ENCODE measurements at regions not wholly inside any gene's neighbourhood (a gene's known extent, or its start where the extent isn't known, plus 50 kb on each side); places are given as distances from the start of the nearest gene placed in this dataset.
A peak's percentile ranks its signal among the peaks of the same experiment; 100 is the strongest.

DNA sequence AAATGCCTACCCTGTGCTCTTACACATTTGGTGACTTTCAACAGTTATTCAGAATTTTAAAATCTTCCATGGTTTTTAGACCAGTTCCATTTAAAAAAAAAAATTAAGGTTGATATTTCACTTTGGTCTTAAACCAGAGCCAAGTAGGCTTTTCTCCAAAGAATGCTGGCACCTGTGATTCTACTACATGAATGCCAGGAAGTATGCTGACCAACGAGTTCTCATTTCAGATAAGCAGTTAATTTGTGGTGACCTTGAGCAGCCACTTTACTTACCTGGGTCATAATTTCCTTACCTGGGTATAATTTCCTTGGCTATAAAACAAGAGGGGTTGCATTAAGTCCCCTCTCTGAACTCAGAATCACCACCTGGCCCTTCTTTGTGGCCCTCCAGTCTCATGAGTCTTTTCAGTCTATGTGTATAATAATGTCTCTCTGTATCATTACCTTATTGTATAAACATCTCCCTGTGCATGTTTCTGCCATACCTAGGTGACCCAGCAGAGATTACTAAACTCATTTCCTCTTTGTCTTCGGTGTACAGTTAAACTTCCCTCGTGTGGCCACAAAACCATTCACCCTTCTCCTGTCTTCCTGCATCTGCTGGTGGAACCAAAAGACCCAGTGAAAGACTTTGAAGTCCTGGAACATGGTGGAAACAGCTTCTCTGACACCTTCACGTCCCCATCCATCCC, 139.1 kb upstream of the DPT start:
- no peak for DNase-seq (ENCODE audit: low read depth in 2 of 2)

DNA sequence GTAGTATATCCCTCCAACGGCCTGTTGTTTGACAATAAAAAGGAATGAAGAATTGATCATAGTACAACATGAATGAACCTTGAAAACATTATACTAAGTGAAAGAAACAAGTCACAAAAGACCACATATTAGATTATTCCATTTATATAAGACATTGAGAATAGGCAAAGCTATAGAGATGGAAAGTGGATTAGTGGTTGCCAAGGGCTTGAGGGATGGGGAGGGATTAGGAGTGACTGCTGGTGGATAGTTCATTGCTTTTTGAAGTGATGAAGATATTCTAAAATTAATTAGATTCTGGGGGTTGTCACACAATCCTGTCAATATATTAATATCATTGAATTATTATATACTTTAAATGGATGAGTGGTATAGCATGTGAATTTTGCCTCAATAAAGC, 142.5 kb upstream of the DPT start:
- no peak for DNase-seq (ENCODE audit: low read depth in 2 of 2)

DNA sequence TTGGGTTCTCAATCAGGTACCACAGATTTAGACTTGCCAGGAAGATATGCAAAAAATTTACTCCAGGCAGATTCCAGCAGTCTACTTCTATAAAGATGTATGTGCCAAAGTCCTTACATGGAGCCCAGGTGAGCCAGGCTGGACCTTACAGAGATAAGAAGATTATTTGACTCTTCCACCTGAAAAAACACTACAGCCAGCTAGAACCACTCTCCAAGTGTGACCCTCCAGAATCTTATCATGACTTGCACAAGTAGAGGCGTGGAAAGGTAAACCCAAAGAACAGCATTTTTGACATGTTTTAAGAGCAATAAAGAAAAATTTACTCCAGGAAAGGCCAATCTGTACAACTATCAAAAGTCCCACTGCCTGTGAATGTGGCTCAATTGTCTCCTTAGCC, 146.8 kb upstream of the DPT start:
- no peak for DNase-seq (ENCODE audit: low read depth in 2 of 2)

DNA sequence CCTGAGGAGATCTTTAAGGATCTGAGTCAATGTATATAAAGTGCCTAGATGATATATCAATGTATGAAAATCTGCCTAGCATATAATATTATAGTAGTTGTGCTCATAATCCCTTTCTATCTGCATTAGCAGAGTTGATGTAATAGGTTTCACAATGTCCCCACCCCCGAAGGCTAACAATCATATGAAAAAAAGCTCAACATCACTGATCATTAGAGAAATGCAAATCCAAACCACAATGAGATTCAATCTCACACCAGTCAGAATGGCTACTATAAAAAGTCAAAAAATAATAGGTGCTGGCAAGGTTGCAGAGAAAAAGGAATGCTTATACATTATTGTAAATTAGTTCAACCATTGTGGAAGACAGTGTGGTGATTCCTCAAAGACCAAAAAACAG, 147.8 kb upstream of the DPT start:
- DNase-seq (ENCODE audit: low read depth in 2 of 2), result no peak

DNA sequence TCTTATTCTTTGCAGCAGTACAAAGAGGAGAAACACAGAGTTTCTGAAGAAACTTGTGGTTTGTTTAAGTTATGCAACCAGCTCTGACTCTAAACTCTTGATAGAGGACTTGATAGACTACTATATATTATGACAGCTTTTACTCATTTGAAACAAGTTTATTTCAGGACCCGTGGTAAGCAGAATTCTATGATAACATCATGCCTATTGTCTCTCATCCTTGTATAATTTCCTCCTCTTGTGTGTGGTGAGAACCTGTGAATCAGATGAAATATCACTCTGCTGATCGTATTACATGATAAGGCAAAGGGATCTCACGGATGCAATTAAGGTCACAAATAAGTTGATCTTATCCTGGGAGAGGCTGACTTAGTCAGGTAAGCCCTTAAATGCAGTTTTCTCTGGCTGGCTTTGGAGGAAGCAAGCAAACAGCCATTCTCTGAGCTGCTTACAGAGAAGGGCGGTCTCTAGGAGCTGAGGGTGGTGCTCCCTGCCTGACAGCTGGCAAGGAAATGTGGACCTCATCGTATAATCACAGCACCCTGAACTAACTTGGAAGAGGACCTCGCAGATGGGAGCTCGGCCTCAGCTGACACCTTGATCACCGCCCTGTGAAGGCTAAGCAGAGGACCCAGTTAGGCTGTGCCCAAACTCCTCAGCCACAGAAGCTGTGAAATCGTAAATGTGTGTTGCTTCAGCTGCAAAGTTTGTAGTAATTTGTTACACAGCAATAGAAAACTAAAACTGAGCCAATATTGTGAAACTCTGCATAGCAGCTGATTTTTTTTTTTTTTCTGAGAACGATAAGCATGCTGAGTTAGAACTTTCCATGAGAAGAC, 151.1 kb upstream of the DPT start:
- DNase-seq (ENCODE audit: low read depth in 2 of 2), result peak in 1 of 2 donors; percentile 36

DNA sequence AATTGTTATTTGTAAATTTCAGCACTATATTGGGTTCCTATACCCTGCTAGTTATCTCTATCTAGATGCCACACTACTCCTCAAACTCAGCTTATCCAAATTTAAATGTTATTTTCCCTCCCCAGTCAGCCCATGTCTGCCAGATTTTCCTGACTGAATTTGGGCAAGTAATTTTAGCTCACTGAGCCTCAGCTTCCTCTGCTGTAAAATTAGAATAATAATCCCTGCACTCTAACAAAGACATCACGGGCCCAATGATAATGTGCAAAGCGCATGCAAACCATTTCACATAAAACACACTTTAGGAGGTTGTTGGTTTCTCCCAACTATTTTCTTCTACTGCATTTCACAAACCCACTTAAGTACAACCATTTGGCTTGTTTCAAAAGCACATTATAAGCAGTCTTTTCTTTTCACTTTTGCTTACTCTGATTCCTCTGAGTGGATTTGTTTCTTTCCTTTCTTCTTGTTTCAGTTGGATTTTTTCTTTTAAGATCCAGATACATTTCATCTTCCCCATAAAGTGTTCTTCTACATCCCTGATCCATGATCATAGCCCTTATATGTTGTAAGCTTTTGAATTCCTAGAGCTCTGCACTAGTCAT, 152.8 kb upstream of the DPT start:
- DNase-seq (ENCODE audit: low read depth in 2 of 2), result no peak

DNA sequence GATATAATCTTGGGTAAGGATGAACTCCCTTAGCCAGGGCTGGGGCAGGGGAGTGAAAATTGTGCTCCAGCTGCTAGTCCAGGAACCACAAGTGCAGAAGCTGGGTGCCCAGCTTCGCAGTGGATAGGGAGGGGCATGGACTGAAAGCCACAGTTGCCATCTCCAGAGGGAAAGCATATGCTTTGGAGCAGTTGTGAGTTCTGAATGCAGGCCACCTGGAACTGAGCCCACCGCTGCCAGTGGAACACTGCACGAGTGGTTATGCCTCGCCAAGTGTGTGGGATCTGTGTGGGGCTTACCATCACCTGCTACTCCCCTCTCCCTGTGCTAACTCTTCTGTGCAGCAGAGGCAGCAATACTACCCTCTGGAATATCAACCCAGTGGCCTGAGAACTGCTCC, 158.4 kb upstream of the DPT start:
- DNase-seq (ENCODE audit: low read depth in 2 of 2), result no peak

DNA sequence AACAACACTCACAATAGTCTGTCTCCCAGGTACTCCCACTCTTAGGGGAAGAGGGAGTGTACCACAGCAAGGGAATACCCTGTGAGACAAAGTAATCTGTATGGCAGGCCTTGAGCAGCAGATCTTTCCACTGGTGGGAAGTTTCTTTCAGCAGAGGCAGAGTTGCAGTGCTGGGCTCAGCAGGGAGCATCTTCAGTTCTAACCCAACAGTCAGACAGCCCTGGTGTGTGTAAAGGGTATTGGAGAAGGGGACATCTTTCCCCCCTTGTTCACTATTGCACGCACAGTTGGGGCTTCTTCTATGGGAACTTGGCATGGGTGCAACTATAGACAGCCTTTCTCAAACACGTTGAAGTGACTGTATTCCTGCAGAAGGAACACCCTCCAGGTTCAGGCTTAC, 159.4 kb upstream of the DPT start:
- no peak for DNase-seq (ENCODE audit: low read depth in 2 of 2)

DNA sequence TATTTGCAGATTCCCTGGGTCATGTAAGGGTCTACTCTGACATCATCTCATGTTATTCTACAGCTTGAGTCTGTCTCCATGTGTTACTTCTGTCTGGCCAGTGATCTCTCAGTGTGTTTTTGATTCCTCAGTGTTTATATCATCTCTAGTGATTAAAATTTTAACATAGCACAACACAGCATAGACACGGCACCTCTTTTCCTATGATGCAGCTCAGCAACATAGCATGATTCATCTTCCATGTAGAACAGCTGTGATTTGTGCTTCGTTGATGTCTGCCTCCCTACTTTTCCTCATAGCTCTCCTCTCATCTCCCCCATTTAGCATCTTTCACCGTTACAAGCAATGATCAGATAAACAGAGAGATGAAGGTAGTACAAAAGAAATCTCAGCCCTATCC, 163.9 kb upstream of the DPT start:
- DNase-seq (ENCODE audit: low read depth in 2 of 2), result no peak

DNA sequence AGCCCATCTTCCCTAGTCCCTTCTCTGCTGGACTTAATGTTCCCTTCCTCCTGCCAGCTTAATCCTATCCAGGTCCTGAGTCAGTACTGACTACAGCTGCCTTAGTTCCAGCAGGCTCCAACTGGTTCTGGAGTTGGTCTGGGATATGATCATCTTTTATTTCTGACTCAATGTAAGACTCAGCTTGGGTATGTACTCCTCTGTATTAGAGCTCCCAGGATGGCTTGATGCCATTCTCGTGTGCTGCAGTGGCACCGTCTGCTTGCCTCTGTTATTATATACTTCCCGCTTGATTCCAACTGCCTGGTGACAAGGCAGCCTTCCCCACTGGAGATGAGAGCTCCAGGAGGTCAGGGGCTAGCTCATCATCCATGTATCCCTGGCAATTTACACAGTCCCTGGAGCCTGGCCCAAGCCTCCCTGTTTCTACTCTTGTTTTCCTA, 164.4 kb upstream of the DPT start:
- no peak for DNase-seq (ENCODE audit: low read depth in 2 of 2)

DNA sequence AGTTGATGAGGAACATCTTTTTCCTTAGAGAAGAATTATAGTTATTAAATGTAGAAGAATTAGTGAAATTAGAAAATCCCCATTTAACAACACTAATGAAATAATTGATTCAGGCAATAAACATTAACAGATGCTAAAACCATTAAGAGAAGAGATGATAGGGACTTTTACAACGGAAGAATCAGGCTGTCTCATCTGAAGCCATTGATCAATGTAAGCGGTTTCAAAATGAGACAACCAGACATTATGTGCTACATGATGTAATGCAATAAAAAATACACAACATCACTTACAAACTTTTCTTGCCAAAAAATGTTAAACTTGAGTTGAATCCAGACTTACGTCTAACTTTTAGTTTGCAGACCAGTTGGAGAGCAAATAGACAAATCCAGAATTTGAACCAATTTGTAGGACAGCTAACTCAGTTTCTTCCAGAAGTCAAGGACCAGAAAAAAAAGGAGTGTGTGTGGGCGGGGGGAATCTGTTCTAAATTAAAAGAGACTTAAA, 165.4 kb upstream of the DPT start:
- no peak for DNase-seq (ENCODE audit: low read depth in 2 of 2)

DNA sequence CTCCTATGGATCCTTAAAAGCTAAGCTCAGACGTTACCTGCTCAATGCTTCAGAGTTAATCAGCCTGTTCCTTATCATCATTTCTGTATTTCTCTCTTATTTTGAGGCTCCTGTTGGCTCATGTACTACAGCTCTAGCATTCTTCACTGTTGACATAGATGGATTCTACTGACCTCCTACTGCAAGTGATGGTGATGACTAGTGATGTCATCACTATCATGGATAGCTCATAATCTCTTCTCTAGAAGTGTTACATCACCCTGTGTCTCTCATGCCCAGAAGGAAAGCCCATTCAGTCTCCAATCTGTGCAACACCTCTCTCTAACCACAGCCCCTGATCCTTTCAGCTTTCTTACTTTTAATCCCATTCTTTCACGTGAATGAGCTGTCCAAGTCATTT, 168.2 kb upstream of the DPT start:
- no peak for DNase-seq (ENCODE audit: low read depth in 2 of 2)

DNA sequence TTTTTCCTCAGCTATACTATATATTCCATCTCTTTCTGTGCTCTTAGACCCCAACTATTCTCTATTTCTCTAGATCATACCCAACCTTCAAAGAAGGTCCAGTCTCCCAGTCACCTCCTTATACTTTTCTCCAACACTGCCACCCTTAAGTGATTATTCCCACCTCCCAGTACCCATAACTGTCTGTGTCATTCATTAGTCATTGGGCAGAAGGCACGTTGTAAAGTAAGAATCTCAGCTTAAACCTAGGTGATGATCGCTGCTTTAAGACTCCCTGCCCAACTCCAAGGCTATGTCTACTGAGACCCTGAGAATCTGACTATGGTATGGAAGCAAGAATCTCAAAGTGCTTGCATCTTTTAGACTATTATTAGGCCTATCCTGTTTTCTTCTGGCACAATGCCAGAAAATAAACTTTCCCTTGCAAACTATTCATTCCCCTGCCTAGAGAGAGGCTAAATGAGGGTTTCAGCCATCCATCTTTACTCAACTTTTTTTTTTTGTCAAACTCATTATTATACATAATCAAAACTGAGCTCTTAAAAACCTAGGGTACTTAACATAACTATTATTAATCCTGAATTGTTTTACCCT, 174.3 kb upstream of the DPT start:
- DNase-seq (ENCODE audit: low read depth in 2 of 2), result no peak

DNA sequence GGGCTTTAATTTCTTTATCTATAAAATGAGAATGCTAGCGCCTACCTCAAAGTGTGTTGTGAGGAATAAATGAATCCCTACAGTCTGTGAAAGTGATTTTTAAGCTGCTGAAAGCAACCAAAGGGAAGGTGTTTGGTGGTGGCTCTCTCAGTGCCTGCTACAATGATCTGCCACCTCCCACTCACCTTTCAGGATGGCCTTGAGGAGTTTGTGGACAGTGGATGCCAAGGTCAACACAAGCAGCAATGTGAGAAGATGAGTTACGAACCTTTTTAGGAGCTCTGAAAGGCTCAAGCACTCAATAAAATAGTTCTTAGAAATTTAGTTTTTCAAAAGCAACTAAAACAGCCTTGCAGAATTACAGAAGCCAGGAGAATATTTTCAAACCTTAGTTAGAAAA, 176.6 kb upstream of the DPT start:
- DNase-seq (ENCODE audit: low read depth in 2 of 2), result no peak

DNA sequence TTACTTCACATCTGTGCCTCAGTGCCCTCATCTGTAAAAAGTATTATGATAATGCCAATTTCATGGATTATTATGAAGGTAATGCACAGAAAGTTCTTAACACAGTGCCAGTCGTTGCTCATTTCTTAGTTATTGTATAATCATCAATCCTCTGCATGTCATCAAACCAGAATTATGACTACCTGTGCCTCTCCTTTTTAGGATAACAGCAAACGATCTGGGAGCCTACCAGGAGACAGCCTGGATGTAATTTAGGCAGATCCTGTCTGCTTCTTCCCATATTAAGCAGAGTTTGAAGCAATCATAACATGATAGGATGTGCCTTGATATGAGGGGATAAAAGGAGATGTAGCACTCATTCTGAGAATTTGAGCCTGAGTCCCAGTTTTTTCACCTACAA, 177.4 kb upstream of the DPT start:
- DNase-seq (ENCODE audit: low read depth in 2 of 2), result no peak

DNA sequence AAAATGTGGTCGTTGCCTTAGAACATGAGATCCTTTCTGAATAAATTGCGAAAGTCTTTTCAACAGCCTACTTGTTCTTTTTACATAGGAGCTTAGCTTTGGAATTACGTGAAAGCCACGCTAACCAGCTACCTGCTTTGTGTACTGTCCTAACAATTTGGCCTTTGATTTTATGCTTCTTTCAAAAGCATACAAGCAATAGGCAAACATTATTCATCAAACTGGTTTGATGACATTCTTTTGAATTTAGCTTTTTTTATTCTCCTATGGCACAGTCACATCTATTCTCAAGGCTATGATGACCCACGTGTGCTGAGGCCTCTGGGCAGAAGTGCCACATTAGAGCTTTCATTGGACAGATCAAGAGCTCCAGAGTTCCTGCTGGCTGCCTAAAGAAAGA, 178.0 kb upstream of the DPT start:
- DNase-seq (ENCODE audit: low read depth in 2 of 2), result no peak

DNA sequence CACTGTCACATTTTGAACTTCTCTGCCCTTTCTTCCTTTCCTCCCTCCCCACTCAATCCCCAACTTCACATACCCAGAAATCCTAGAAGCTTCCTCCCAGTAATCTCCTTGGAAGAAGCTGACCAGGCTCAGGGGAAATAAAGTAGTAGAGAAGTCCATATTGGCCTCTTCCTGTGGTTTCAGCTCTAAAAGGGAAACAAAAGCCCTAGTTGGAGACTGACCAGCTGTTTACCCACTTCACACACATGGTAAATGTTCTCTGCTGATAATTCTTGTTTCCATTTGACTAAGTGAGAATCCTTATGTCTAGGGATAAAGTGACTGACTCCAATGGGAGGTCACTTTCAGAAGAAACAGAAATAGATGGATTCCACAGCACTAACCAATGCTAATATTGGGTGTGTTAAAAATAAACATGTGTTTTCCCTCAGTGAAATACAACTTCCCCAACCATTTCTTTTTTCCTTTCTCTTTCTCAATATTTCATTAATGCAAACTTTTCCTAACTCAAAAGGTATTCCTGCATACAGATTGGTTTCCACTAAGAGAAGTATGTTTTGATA, 178.9 kb upstream of the DPT start:
- no peak for DNase-seq (ENCODE audit: low read depth in 2 of 2)

DNA sequence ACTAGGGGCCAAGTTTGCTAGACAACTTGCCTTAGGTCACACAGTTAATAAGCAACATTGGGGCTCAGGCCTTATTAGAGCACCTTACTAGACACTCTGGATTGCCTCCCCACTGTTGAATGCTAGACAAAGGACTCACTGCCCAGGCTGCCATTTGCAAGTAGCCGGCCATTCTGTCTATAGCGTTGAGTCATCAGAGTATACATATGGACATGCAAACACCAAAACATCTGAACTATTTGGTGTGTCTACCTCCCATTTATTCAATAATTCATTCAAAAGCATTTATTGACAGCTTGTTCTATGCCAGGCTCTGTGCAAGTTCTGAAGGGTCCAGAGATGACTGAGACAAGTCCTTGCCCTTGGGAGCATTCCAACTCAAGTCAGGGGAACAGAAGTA, 181.4 kb upstream of the DPT start:
- no peak for DNase-seq (ENCODE audit: low read depth in 2 of 2)

DNA sequence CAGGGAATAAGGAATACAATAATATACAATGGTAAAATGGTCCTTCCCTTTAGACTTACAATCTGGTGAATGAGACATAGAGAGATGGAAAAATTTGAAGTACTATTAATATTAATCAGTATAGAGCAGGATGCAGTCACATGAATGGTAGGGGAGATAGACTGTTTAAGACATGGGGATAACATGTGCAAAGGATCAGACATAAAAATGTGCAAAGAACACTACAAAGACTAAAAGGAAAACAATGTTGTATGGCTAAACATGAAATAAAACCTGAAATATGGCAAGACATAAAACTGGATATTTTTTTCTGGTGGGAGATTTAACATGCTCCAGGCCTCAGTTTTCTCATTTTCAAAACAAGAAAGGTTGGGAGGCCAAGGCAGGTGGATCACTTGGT, 182.4 kb upstream of the DPT start:
- DNase-seq (ENCODE audit: low read depth in 2 of 2), result no peak

DNA sequence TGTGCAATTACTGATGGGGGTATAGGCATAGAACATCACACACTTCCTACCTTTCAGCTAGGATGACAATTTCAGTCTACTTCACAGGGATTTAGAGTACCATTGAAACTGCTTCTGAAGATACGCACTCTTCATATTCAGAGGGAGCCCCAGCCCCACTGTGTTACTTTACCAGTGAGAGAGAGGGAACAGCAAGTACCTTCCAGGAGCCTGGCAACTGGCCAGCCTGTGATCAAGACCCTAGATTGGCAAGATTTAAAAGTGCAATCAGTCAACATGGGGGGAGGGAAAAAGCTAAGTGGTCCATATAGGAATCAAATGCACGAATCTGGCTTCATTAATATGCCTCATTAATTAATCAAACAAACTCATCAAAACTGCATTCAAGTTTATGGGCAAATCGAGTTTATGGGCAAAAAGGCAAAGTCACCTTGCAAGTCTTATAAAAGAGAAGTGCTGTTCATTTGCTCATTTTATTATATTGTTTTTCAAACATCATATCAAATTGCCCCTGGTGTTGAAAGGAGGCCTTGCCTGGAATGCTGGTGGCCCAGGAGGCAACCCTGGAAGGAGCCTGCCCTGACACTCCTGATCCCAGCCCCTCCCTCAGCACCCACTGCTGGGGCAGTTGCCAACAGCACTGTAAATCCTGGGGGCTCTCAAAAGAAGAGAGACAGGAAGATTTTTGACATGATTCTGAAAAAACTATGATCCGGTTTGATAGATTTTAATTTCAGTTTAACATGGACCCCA, 184.9 kb upstream of the DPT start:
- DNase-seq (ENCODE audit: low read depth in 2 of 2), result no peak

DNA sequence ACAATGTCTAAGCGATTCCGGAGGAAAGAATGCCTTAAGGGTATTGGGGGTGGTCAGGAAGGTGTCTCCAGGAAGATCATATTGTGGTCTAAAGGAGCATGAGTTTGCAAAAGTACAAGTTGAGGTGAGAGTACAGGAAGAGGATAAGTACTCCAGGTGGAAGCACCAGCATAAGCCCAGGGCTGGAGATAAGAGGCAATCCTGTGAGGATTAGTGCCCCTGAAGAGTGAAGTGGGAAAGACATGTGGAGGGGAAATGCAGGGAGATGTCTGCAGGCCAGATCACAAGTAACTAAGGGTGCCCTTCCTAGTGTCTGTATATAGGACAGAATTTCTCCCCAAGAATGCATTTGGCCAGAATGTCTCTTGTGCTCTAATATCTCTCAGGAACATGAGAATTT, 188.3 kb upstream of the DPT start:
- DNase-seq (ENCODE audit: low read depth in 2 of 2), result no peak

Data from lung microvascular endothelial cell (primary cell).